A673 (cell line): ENCODE measurements at regions not wholly inside any gene's neighbourhood (a gene's known extent, or its start where the extent isn't known, plus 50 kb on each side); places are given as distances from the start of the nearest gene placed in this dataset.
A peak's percentile ranks its signal among the peaks of the same experiment; 100 is the strongest.
"Not testable (repeated sequence)": the region's sequence is repeated elsewhere in the genome, so short reads cannot be mapped to it uniquely, and the experiment has no call there.

Experiments used
- BruUV-seq: library from RNA; stranded (reverse); fragments of 400-500 nt; replicated peaks from 2 replicates; lab custom pipeline; 2021; lab: Mats Ljungman, UMichigan
- CTCF ChIA-PET: fragments of 300-600 bp; sonication (Branson Sonifier 250); formaldehyde crosslinking; loops from one replicate; lab custom pipeline; 2022; ENCODE audit warnings: antibody characterized with exemption; lab: Charles Lee
- POLR2A ChIA-PET: fragments of 300-600 bp; sonication (Branson Sonifier 250); formaldehyde crosslinking; loops from one replicate; lab custom pipeline; 2022; ENCODE audit warnings: antibody characterized with exemption; ENCODE audit not compliant: low non-redundant PET; lab: Charles Lee
- DNase-seq: peaks from one replicate; pipeline ENCODE4 v3.0.0-alpha.2; 2015; ENCODE audit warnings: low spot score
- H3K27ac ChIP-seq: fragments of 200-600 bp; sonication (generic); 2 replicates; pipeline ENCODE4 v1.5.1; 2016; ENCODE audit warnings: mixed run types, low read depth, mild to moderate bottlenecking, mixed read lengths, antibody characterized with exemption, low read length; ENCODE audit not compliant: poor library complexity, severe bottlenecking
- H3K27me3 ChIP-seq: fragments of 200-600 bp; sonication (generic); replicated peaks from 2 replicates; pipeline ENCODE4 v1.6.1; 2017; ENCODE audit warnings: mixed run types, low read depth, mild to moderate bottlenecking, mixed read lengths, antibody characterized with exemption, low read length; ENCODE audit not compliant: insufficient read depth, poor library complexity
- H3K36me3 ChIP-seq: fragments of 200-600 bp; sonication (generic); 2 replicates; pipeline ENCODE4 v1.6.1; 2016; ENCODE audit warnings: mixed run types, mild to moderate bottlenecking, mixed read lengths, antibody characterized with exemption, low read length; ENCODE audit not compliant: insufficient read depth, poor library complexity, severe bottlenecking
- H3K4me1 ChIP-seq: fragments of 200-600 bp; sonication (generic); 2 replicates; pipeline ENCODE4 v1.6.1; 2017; ENCODE audit warnings: mixed run types, mild to moderate bottlenecking, mixed read lengths, antibody characterized with exemption, low read length; ENCODE audit not compliant: insufficient read depth, poor library complexity, severe bottlenecking
- H3K4me3 ChIP-seq: fragments of 200-600 bp; sonication (generic); 2 replicates; pipeline ENCODE4 v1.5.1; 2016; ENCODE audit warnings: low read depth, mixed run types, mild to moderate bottlenecking, mixed read lengths, low read length; ENCODE audit not compliant: poor library complexity, severe bottlenecking
- H3K9me3 ChIP-seq: fragments of 200-600 bp; sonication (generic); 2 replicates; pipeline ENCODE4 v1.6.1; 2016; ENCODE audit warnings: mixed run types, low read depth, mild to moderate bottlenecking, mixed read lengths, antibody characterized with exemption, low read length; ENCODE audit not compliant: poor library complexity, severe bottlenecking
- EZH2 ChIP-seq: fragments of 200-600 bp; sonication (generic); IDR thresholded peaks from 2 replicates; pipeline ENCODE4 v1.6.1; 2017; ENCODE audit warnings: borderline replicate concordance, low read depth, mild to moderate bottlenecking, mixed read lengths, antibody characterized with exemption, low read length; ENCODE audit not compliant: poor library complexity, severe bottlenecking
- intact Hi-C: fragments of 100-400 bp; cut with micrococcal nuclease; formaldehyde crosslinking; loops from one replicate; pipeline ENCODE4 v1.10.0; 2022; ENCODE audit not compliant: unreplicated experiment
- TF ChIP-seq, protein P1 (sequence below): fragments of 300-800, 200-600 bp; sonication (generic); conservative IDR thresholded peaks from 2 replicates; pipeline ENCODE4 v1.5.1; 2017; ENCODE audit warnings: low read depth, mild to moderate bottlenecking, antibody characterized with exemption, low read length, moderate library complexity, mixed read lengths

DNA sequence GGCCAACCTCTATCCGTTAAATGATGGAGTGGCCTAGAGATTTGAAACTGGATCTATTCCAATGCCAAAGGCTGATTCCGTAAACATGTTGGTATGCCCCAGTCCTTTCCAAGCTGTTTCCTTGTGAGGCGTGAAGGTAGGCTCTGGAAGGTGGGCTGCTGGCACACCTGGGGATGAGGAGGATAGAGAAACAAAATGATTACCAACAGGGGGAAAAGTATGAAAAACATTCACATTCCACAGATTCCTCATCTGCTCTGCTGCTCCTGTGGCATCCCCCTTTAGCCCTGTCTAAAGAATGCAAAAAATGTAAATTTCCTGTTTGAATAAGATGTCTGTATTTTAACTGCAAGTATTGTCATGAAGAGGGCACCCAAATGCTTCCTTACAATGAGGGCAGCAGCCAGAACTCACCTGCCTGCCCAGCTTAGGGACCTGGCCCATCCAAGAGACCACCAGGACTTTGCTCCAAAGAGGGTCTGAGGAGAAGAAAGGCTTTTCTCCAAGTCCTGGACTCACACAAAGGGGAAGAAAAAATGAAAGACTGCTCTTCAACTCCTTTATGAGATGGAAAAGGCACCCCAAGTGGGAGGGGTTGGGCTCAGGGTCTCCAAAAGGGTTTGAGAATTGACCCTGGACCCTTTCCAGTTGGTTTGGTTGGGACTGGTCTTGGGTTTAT is 132.3 kb upstream of the PELI1 start:
- ChIA-PET POLR2A (no interaction called here), CTCF (interaction anchor here (0.6 kb wide), 1 partner anchor 638 kb away, joined by 3 read pairs; no protein-coding TSS in a partner anchor)
- BruUV-seq = no TSS peak
- TF ChIP-seq EZH2 = no peak
- no peaks in the 10 kb centered on the region for H3K27me3 ChIP-seq
- peaks cover 42% of the 10 kb centered on the region for H3K4me1 ChIP-seq
- peak overlapping the region; percentile 63 for H3K27ac ChIP-seq
- intact Hi-C loops = no loop called here
- H3K9me3 ChIP-seq = no peaks in the 10 kb centered on the region
- peak; percentile 35 for DNase-seq
- no peak overlapping the region for H3K4me3 ChIP-seq
- H3K36me3 ChIP-seq = no peaks in the 10 kb centered on the region

DNA sequence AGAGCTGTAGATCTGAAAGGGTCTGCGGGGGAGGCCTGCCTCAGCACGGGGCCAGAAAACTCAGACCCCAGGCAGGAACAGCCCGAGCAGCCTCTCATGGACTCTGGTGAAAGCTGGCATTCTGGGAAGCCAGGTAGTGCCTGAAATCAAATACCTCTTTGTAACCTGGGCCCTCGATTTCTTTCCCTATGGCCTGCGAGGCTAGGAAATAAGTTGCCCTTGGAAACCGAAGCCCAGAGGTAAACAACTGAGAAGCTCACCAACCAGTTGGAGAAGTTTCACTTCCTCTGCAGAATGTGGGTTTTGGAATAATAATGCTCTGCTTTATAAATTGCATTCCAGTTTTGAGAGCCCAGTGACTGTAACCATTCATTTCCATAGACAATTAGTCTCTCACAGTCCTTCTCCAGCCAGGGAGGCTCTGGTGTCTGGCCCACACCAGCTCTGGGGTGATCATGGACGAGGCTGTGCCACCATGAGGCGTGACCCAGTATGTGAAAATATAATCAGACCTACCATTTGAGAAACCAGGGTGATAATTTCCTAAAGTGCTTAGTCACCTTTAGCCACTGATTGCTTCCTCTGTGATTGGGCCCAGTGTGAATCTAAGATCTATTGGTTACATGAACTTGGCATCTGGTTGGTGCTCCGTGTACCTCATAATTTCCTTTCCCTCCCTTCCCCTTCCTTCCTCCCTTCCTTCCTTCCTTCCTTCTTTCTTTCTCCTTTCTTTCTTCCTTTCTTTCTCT is 133.1 kb upstream of the PELI1 start:
- peak overlapping the region; percentile 63 for H3K27ac ChIP-seq
- BruUV-seq = no TSS peak
- H3K36me3 ChIP-seq = no peaks in the 10 kb centered on the region
- ChIA-PET CTCF (interaction anchor here (0.6 kb wide), 1 partner anchor 639 kb away, joined by 3 read pairs; no protein-coding TSS in a partner anchor), POLR2A (no interaction called here)
- no peak for TF ChIP-seq EZH2
- TF ChIP-seq, protein P1, sequence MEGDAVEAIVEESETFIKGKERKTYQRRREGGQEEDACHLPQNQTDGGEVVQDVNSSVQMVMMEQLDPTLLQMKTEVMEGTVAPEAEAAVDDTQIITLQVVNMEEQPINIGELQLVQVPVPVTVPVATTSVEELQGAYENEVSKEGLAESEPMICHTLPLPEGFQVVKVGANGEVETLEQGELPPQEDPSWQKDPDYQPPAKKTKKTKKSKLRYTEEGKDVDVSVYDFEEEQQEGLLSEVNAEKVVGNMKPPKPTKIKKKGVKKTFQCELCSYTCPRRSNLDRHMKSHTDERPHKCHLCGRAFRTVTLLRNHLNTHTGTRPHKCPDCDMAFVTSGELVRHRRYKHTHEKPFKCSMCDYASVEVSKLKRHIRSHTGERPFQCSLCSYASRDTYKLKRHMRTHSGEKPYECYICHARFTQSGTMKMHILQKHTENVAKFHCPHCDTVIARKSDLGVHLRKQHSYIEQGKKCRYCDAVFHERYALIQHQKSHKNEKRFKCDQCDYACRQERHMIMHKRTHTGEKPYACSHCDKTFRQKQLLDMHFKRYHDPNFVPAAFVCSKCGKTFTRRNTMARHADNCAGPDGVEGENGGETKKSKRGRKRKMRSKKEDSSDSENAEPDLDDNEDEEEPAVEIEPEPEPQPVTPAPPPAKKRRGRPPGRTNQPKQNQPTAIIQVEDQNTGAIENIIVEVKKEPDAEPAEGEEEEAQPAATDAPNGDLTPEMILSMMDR = no peak
- no peaks in the 10 kb centered on the region for H3K9me3 ChIP-seq
- peak; percentile 39 for DNase-seq
- intact Hi-C loops = no loop called here
- H3K4me3 ChIP-seq = no peak overlapping the region
- H3K27me3 ChIP-seq = no peaks in the 10 kb centered on the region
- peaks cover 39% of the 10 kb centered on the region for H3K4me1 ChIP-seq

DNA sequence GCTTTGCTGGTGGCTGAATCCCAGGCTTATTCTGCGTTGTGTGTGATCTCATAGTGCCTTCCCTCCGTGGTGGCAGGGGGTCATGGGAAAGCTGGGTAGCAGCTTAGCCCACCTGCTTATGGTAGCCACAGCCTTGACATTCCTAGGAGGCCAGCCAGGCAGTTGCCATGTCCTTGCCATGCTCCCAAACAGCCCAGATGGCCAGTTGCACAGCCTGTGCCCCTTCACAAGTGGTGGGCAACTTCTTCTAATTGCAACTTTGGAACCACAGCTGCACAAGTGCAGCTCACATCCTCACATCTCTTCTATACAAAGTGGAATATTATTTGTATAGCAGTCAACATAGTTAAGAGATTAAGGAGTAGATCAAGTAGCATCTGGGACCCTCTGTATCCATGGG is 136.6 kb upstream of the PELI1 start:
- BruUV-seq, H3K36me3 ChIP-seq, CTCF ChIA-PET, H3K9me3 ChIP-seq, intact Hi-C loops, DNase-seq, H3K27me3 ChIP-seq, H3K4me3 ChIP-seq, H3K27ac ChIP-seq: not testable (repeated sequence)
- POLR2A ChIA-PET = interaction anchor here (0.6 kb wide), 2 partner anchors 86 to 183 kb away, joined by 3 to 4 read pairs; no protein-coding TSS in a partner anchor
- peaks cover 26% of the 10 kb centered on the region for H3K4me1 ChIP-seq

DNA sequence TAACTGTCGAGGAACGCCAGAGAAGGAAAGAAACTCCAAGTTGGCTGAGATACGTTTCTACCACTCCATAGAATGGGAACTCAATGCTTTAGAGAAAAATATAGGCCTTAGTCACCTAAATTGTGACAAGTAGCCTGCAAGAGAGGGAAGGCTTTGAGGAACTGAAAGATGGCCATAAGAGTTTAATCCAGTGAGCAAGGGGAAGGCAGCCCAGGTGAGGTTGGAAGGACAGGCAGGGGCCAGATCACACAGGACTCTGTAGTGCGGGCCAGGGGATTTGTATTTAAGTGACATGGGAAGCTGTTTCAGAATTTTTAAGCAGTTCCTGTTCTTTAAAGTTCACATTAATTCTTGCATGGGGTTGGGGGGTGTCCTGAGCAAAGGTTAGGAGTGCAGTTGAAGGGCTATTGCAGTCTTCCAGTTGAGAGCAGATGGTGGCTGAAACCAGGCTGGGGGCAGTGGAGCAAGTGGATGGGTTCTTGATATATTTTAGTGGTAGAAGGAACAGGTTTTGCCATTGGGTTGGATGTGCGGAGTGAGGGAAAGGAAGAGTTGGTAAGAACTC is 138.9 kb upstream of the PELI1 start:
- no peak overlapping the region for H3K27ac ChIP-seq
- no peaks in the 10 kb centered on the region for H3K36me3 ChIP-seq
- peaks cover 11% of the 10 kb centered on the region for H3K4me1 ChIP-seq
- no TSS peak for BruUV-seq
- intact Hi-C loops = no loop called here
- TF ChIP-seq, protein P1 = no peak
- TF ChIP-seq EZH2 = no peak
- POLR2A ChIA-PET = no interaction called here
- H3K4me3 ChIP-seq = no peak overlapping the region
- no peaks in the 10 kb centered on the region for H3K27me3 ChIP-seq
- CTCF ChIA-PET = no interaction called here
- no peak for DNase-seq
- no peaks in the 10 kb centered on the region for H3K9me3 ChIP-seq
